GM23338 (cell line): ENCODE measurements at regions not wholly inside any gene's neighbourhood (a gene's known extent, or its start where the extent isn't known, plus 50 kb on each side); places are given as distances from the start of the nearest gene placed in this dataset.

ENCODE experiments used
- ATAC-seq: fragments of 200-7000 bp; cut with Tn5 transposase; 3 replicates; pipeline ENCODE4 v1.9.1; 2020
- DNase-seq: peaks from one replicate; pipeline ENCODE4 v3.0.0-alpha.2; 2015; ENCODE audit warnings: low spot score
- H2AFZ ChIP-seq: fragments of 200-600 bp; sonication (generic); 2 replicates; pipeline ENCODE4 v1.8.0; 2016; ENCODE audit warnings: antibody characterized with exemption, mild to moderate bottlenecking, moderate library complexity
- H3F3A ChIP-seq: fragments of 200-600 bp; sonication (generic); replicated peaks from 2 replicates; pipeline ENCODE4 v1.8.0; 2017; ENCODE audit warnings: antibody characterized with exemption, mixed run types, low read depth
- H3K27ac ChIP-seq: fragments of 200-600 bp; sonication (generic); 2 replicates; pipeline ENCODE4 v1.6.1; 2016; ENCODE audit warnings: low read depth
- H3K27me3 ChIP-seq: fragments of 200-600 bp; sonication (generic); 2 replicates; pipeline ENCODE4 v1.8.0; 2016; ENCODE audit warnings: mild to moderate bottlenecking, mixed run types, moderate library complexity; ENCODE audit not compliant: insufficient read depth
- H3K36me3 ChIP-seq: fragments of 200-600 bp; sonication (generic); 2 replicates; pipeline ENCODE4 v1.8.0; 2016; ENCODE audit warnings: mild to moderate bottlenecking; ENCODE audit not compliant: insufficient read depth
- H3K4me1 ChIP-seq: fragments of 200-600 bp; sonication (generic); 2 replicates; pipeline ENCODE4 v1.8.0; 2016; ENCODE audit warnings: mild to moderate bottlenecking, moderate library complexity; ENCODE audit not compliant: insufficient read depth
- H3K4me2 ChIP-seq: fragments of 200-600 bp; sonication (generic); 2 replicates; pipeline ENCODE4 v1.7.1; 2017; ENCODE audit warnings: mixed run types
- H3K4me3 ChIP-seq: fragments of 200-600 bp; sonication (generic); 2 replicates; pipeline ENCODE4 v1.6.1; 2016; ENCODE audit warnings: mixed run types
- H3K79me2 ChIP-seq: fragments of 200-600 bp; sonication (generic); replicated peaks from 2 replicates; pipeline ENCODE4 v1.8.0; 2017; ENCODE audit warnings: mild to moderate bottlenecking; ENCODE audit not compliant: insufficient read depth
- H3K9me2 ChIP-seq: fragments of 200-600 bp; sonication (generic); 2 replicates; pipeline ENCODE4 v1.8.0; 2017; ENCODE audit not compliant: insufficient read depth
- H4K20me1 ChIP-seq: fragments of 200-600 bp; sonication (generic); replicated peaks from 2 replicates; pipeline ENCODE4 v1.8.0; 2017; ENCODE audit warnings: mild to moderate bottlenecking; ENCODE audit not compliant: insufficient read depth
- H3K27ac Mint-ChIP-seq: 2 replicates; pipeline ENCODE4 v1.8.0; 2020; ENCODE audit warnings: inconsistent platforms, mild to moderate bottlenecking, moderate library complexity, mixed read lengths
- H3K27me3 Mint-ChIP-seq: 3 replicates; pipeline ENCODE4 v1.8.0; 2022; ENCODE audit warnings: low read depth, mild to moderate bottlenecking, moderate library complexity, mixed read lengths, inconsistent platforms; ENCODE audit not compliant: insufficient read depth, poor library complexity
- H3K36me3 Mint-ChIP-seq: 3 replicates; pipeline ENCODE4 v1.8.0; 2021; ENCODE audit warnings: low read depth, mild to moderate bottlenecking, inconsistent platforms, moderate library complexity, mixed read lengths
- H3K4me1 Mint-ChIP-seq: 3 replicates; pipeline ENCODE4 v1.8.0; 2020; ENCODE audit warnings: mild to moderate bottlenecking, inconsistent platforms, mixed read lengths
- H3K4me3 Mint-ChIP-seq: 3 replicates; pipeline ENCODE4 v1.8.0; 2021; ENCODE audit warnings: moderate library complexity, mild to moderate bottlenecking, inconsistent platforms, mixed read lengths
- H3K9me3 Mint-ChIP-seq: 3 replicates; pipeline ENCODE4 v1.8.0; 2020; ENCODE audit warnings: moderate library complexity, mild to moderate bottlenecking, inconsistent platforms, mixed read lengths
- CREB1 ChIP-seq: fragments of 250-450 bp; sonication (Bioruptor Pico); IDR thresholded peaks from 2 replicates; pipeline ENCODE4 v1.5.0; 2020; ENCODE audit warnings: low read depth, mild to moderate bottlenecking, moderate library complexity
- ETS1 ChIP-seq: IDR thresholded peaks from 2 replicates; pipeline ENCODE4 v1.6.1; 2016; ENCODE audit warnings: antibody characterized with exemption
- EZH2 ChIP-seq: fragments of 200-600 bp; sonication (generic); IDR thresholded peaks from one replicate; pipeline ENCODE4 v1.8.0; 2017; ENCODE audit warnings: antibody characterized with exemption, mild to moderate bottlenecking, low read depth; ENCODE audit not compliant: unreplicated experiment
- EZH2phosphoT487 ChIP-seq: fragments of 200-600 bp; sonication (generic); IDR thresholded peaks from one replicate; pipeline ENCODE4 v1.8.1; 2018; ENCODE audit warnings: antibody characterized with exemption; ENCODE audit not compliant: unreplicated experiment
- JUNB ChIP-seq: IDR thresholded peaks from one replicate; pipeline ENCODE4 v1.6.1; 2016; ENCODE audit warnings: antibody characterized with exemption; ENCODE audit not compliant: unreplicated experiment
- NANOG ChIP-seq: IDR thresholded peaks from 2 replicates; pipeline ENCODE4 v1.6.1; 2016; ENCODE audit warnings: antibody characterized with exemption, borderline replicate concordance
- POLR2AphosphoS5 ChIP-seq: IDR thresholded peaks from 2 replicates; pipeline ENCODE4 v1.6.1; 2016; ENCODE audit warnings: antibody characterized with exemption, low read depth
- REST ChIP-seq: IDR thresholded peaks from one replicate; pipeline ENCODE4 v1.6.1; 2018; ENCODE audit warnings: antibody characterized with exemption; ENCODE audit not compliant: unreplicated experiment
- ZNF114 ChIP-seq: fragments of 250-450 bp; sonication (Bioruptor Pico); IDR thresholded peaks from 2 replicates; pipeline ENCODE4 v1.5.0; 2020; ENCODE audit warnings: mild to moderate bottlenecking, moderate library complexity
- ZNF331 ChIP-seq: fragments of 250-450 bp; sonication (Bioruptor Pico); IDR thresholded peaks from 2 replicates; pipeline ENCODE4 v1.5.0; 2020; ENCODE audit warnings: low read depth, mild to moderate bottlenecking, moderate library complexity
- ZNF462 ChIP-seq: fragments of 250-450 bp; sonication (Bioruptor Pico); IDR thresholded peaks from 2 replicates; pipeline ENCODE4 v1.5.0; 2020; ENCODE audit warnings: mild to moderate bottlenecking, moderate library complexity

GRCh38 chr2:41916177-41916576 is 131.6 kb upstream of the PKDCC start:
- H3K36me3 ChIP-seq = no peaks in the 10 kb centered on the region
- ATAC-seq = no peak
- Mint-ChIP-seq H3K4me3 (no peak overlapping the region), H3K36me3 (no peaks in the 10 kb centered on the region), H3K27ac (no peak overlapping the region), H3K9me3 (no peaks in the 10 kb centered on the region), H3K4me1 (no peaks in the 10 kb centered on the region), H3K27me3 (peaks cover 2% of the 10 kb centered on the region)
- H2AFZ ChIP-seq = no peak overlapping the region
- no peak for DNase-seq
- H3K79me2 ChIP-seq = no peaks in the 10 kb centered on the region
- no peaks in the 10 kb centered on the region for H3F3A ChIP-seq
- no peaks in the 10 kb centered on the region for H3K27me3 ChIP-seq
- H3K4me3 ChIP-seq = no peak overlapping the region
- H3K4me2 ChIP-seq = no peak overlapping the region
- H4K20me1 ChIP-seq = no peaks in the 10 kb centered on the region
- no peak for TF ChIP-seq EZH2phosphoT487
- TF ChIP-seq JUNB = no peak
- TF ChIP-seq CREB1 (CRISPR knock-in tag) = no peak
- H3K4me1 ChIP-seq = no peaks in the 10 kb centered on the region
- 0 out of 2 replicates have a peak, but pooled peaks cover 17% of the 10 kb centered on the region for H3K9me2 ChIP-seq
- no peak overlapping the region for H3K27ac ChIP-seq

- H3K4me1 ChIP-seq = no peaks in the 10 kb centered on the region
- no peak overlapping the region for H3K4me2 ChIP-seq
- no peaks in the 10 kb centered on the region for H3K36me3 ChIP-seq
- H3K9me3 Mint-ChIP-seq = no peaks in the 10 kb centered on the region
- H2AFZ ChIP-seq = no peak overlapping the region
- H3K36me3 Mint-ChIP-seq = no peaks in the 10 kb centered on the region
- DNase-seq (no peak), ATAC-seq (no peak)
- H3K4me1 Mint-ChIP-seq = no peaks in the 10 kb centered on the region
- H3K27ac ChIP-seq = no peak overlapping the region
- H4K20me1 ChIP-seq = no peaks in the 10 kb centered on the region
- no peak overlapping the region for H3K27ac Mint-ChIP-seq
- no peak overlapping the region for H3K4me3 Mint-ChIP-seq
- H3K4me3 ChIP-seq = no peak overlapping the region
- H3K27me3 Mint-ChIP-seq = peaks cover 4% of the 10 kb centered on the region
- H3K9me2 ChIP-seq = 0 out of 2 replicates have a peak, but pooled peaks cover 17% of the 10 kb centered on the region
- no peaks in the 10 kb centered on the region for H3K79me2 ChIP-seq
- no peaks in the 10 kb centered on the region for H3F3A ChIP-seq
- H3K27me3 ChIP-seq = no peaks in the 10 kb centered on the region
- TF ChIP-seq ETS1 = no peak
- no peak for TF ChIP-seq ZNF331 (CRISPR knock-in tag)
- TF ChIP-seq NANOG = no peak
- no peak for TF ChIP-seq POLR2AphosphoS5
- TF ChIP-seq ZNF462 = no peak
- TF ChIP-seq EZH2 = no peak
- TF ChIP-seq JUNB = no peak
- no peak for TF ChIP-seq REST
- no peak for TF ChIP-seq ZNF114
- no peak for TF ChIP-seq CREB1 (CRISPR knock-in tag)
Measured at GRCh38 chr2:41917587-41917986, 130.2 kb upstream of the PKDCC start.
